ENCODE measurements at regions not wholly inside any gene's neighbourhood (a gene's known extent, or its start where the extent isn't known, plus 50 kb on each side); places are given as distances from the start of the nearest gene placed in this dataset.

- TF ChIP-seq CTCF (IDR thresholded peaks at IDR 0.05) (no peak), POLR2A (IDR thresholded peaks at IDR 0.05) (no peak)
Measured at GRCh38 chr1:168379104-168379860, 98.6 kb downstream of the TBX19 start.

All from adrenal gland (tissue), 5 donors.